ENCODE measurements at regions not wholly inside any gene's neighbourhood (a gene's known extent, or its start where the extent isn't known, plus 50 kb on each side); places are given as distances from the start of the nearest gene placed in this dataset.
"Not testable (repeated sequence)": the region's sequence is repeated elsewhere in the genome, so short reads cannot be mapped to it uniquely, and the experiment has no call there.

DNA sequence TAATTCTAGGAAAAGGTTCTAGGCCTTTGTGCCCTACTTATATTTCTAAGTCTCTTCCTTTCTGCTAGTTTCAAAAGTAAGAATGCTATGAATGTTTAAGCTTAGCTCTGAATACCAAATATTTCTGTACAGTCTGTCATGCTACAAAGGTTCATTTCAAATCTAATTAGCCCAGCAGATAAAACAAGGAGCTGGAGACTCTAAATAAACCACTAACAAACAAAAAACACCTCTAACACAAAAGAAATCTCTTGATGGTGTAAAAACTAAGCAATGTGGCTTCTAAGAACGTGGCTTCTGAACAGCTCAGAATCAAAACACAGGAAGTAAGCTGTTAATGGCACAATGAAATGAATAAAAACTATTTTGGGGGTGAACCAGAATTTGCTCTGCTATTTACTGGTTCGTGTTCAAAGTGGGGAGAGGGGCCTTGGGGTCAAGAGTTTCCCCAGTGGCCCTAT lies 198.3 kb downstream of the BCAS1 start:
- DNase-seq = no peak

- DNase-seq = no peak
Measured at GRCh38 chr20:53871541-53871940, 198.9 kb downstream of the BCAS1 start.

GRCh38 chr20:53870426-53871315 lies 199.7 kb downstream of the BCAS1 start:
- no peak for DNase-seq

DNA sequence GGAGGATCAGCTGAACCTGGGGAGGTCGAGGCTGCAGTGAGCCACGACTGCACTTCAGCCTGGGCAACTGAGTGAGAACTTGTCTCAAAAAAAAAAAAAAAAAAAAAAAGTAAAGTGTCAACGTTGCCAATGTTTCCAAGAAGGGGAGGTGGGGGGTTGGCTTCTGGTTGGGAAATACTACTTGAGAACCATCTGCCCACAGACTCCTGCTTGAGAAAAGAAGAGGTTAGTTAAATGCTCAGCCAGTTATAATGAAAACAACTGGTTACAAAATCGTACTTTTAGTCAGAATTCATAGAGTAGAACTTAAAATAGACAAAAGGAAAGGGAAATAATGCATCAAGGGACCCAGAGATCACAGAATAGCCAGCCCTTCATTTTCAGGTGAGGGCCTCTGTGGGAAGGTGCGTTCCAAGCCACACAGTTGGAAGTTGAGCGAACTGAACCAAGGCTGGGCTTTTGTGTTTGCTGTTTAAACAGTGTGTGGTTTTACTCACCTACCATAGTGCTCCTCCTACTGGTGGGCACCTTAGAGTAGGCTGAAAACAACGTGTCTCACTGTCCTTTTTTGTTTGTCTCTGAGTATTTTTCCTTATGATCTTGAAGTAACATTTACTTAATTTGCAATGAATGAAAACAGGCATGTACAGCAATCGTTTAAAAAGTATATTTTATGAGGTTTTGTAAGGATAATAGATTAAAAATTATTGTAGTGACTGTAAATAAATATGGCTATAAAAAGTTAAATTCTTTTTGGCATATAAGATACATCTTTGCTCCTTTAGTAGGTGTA lies 200.7 kb downstream of the BCAS1 start:
- peak; percentile 84 for DNase-seq

- no peak for DNase-seq
Measured at GRCh38 chr20:53867741-53868351, 202.5 kb downstream of the BCAS1 start.

- no peak for DNase-seq
Measured at GRCh38 chr20:53866794-53867740, 203.3 kb downstream of the BCAS1 start.

- DNase-seq = no peak
Measured at GRCh38 chr20:53865901-53866793, 204.2 kb downstream of the BCAS1 start.

DNA sequence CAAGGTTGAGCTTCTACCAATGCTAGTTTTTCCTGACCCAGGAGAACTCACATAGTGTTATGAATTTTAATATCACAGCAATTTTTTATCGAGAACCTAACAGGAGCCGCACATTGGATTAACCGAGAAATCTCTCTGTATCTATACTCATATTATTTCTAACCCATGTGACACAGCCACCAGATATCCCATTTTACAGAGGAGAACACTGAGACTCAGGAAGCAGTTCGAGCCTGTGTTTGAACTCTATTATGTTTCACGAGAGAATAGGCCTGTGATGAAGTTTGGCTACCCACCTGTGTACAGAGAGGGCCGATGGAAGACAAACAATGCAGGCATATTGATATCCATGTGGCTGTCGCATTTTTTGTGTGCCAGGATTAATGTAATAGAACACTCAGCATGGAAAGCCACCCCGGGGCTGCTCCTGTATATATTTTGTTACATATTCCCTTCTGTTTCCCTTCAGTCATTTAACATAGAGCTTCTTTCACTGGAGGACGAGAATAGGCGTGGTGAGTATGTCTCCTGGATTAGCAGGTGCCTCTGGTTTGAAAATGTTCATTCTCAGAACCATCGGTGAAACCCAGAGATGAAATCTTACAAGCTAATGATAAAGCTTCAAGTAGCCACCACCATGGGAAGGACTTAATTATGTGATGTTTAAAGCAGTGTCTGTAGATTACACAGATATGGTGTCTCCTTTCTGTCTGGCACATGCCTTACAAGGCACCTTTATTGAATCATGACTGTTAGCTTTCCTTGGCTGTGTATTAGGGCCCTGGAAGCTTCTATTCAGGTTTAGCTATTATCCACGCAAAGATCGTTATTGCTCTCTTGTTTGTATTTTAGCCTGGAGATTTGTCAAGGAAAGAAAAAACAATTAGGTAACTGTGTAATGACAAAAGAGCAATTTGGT lies 205.4 kb downstream of the BCAS1 start:
- DNase-seq = not testable (repeated sequence)

GRCh38 chr20:53863923-53864641 lies 206.3 kb downstream of the BCAS1 start:
- DNase-seq = not testable (repeated sequence)

- DNase-seq = not testable (repeated sequence)
Measured at GRCh38 chr20:53863535-53863922, 206.9 kb downstream of the BCAS1 start.

- not testable (repeated sequence) for DNase-seq
Measured at GRCh38 chr20:53863039-53863438, 207.4 kb downstream of the BCAS1 start.

DNA sequence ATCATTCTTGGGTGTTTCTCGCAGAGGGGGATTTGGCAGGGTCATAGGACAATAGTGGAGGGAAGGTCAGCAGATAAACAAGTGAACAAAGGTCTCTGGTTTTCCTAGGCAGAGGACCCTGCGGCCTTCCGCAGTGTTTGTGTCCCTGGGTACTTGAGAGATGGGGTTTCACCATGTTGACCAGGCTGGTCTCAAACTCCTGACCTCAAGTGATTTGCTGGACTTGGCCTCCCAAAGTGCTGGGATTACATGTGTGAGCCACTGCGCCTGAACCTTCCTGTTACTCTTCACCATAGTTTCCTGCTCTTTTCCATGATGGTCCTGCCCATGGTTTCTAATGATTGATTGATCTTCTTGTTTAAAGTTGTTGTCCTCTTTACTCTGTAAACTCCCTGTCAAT lies 207.9 kb downstream of the BCAS1 start:
- DNase-seq = not testable (repeated sequence)

DNA sequence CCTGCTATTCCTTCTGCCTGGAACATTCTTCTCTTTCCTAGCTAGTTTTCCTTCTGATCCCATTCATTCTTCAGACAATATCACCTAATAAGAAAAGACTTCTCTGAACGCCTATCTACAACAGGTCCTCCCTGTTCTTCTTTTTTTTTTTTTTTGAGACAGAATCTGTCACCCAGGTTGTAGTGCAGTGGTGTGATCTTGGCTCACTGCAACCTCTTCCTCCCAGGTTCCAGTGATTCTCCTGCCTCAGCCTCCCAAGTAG lies 208.3 kb downstream of the BCAS1 start:
- DNase-seq = not testable (repeated sequence)

DNA sequence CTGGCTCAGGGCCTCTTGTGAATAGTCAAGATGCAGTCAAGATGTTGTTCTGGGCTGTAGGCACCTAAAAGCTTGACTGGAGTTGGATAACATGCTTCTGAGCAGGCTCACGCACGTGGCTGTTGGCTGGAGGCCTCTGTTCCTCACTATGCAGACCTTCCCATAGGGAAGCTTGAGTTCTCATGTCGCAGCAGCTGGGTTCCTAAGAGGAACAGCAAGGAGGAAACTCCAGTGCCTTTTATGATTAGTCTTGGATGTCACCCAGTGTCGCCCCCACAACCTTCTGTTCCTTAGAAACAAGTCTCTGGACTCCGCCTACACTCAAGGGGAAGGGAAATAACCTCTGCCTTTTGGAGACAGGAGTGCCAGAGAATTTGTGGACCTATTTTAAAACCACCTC lies 210.7 kb downstream of the BCAS1 start:
- DNase-seq = no peak

GRCh38 chr20:53859009-53859408 lies 211.4 kb downstream of the BCAS1 start:
- DNase-seq = not testable (repeated sequence)

- DNase-seq = not testable (repeated sequence)
Measured at GRCh38 chr20:53858516-53858915, 211.9 kb downstream of the BCAS1 start.

DNA sequence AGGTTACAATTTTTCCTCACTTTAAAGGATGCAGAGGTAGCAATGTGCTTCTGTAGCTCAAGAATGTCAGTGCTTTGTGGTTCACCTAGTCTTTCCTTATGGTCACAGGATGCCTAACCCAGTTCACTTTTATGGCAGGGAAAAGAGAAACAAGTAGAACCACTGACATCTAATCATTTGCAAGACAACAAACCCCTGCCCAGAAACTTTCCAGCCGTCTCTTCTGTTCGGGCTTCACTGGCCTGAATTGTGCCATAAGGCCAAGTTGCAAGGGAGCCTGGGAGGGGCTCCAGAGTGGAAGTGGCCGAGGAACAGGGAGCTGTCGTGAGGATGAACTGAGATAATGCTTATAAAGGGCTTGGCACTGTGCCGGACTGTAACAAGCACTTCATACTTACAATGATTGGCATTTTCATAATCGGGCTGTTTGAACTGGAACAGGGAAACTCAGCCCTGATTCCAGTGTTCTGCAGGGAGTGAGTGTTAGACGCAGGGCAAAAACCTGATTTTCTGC lies 212.6 kb downstream of the BCAS1 start:
- peak; percentile 69 for DNase-seq

GRCh38 chr20:53856300-53857295 lies 213.8 kb downstream of the BCAS1 start:
- no peak for DNase-seq
